Activated naive CD8-positive, alpha-beta T cell treated with anti-CD3 and anti-CD28 coated beads, Interleukin-2, amount 50 U/mL, for 16 hours (primary cell): ENCODE measurements at regions not wholly inside any gene's neighbourhood (a gene's known extent, or its start where the extent isn't known, plus 50 kb on each side); places are given as distances from the start of the nearest gene placed in this dataset.

Source experiments
- DNase-seq: peaks from one replicate; pipeline ENCODE4 v3.0.0-alpha.2; 2020; ENCODE audit warnings: low read depth, low spot score

GRCh38 chr6:165956874-165957273 is 210.8 kb downstream of the TBXT start:
- DNase-seq = no peak

DNA sequence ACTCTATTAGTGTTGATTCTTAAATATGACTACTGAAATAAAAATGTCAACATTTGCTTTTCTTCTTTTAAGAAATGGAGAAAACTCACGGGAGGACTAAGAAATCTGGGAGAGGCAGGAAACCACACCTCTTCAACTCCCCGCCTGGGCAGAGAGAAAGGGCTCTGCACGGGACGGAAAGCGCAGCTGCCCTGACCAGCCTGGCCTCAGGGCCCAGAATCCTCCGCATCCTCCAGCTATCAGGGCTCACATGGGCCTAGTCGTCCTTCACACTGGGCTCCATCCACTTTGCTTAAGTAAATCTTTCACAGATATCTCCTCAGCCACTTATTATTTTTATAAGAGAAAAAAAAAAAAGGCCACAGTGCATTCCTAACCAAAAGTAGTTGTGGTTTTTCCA is 215.1 kb downstream of the TBXT start:
- DNase-seq = no peak

DNA sequence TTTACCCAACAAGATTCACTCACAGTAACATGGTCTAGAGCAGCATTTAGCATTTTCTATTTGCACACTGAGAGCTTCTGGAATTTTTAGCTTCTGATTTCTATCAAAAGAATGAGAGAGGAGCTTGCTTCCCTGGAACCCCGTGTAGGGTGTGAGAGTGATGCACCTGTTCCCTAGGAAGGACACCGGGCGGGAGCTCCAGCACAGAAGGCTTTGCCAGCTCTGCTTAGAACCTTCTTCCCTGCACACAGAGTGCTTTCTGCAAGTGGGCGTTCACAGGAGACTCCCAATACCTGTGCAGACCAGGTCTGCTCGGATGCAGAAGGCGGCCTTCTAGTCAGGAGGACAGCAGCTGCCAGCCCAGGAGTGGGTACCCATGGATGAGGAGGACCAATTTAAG is 217.3 kb downstream of the TBXT start:
- no peak for DNase-seq

- DNase-seq = no peak
These were observed 218.3 kb downstream of the TBXT start for GRCh38 chr6:165949324-165949723.

- no peak for DNase-seq
These were observed 223.6 kb downstream of the TBXT start for GRCh38 chr6:165944002-165944466.

DNA sequence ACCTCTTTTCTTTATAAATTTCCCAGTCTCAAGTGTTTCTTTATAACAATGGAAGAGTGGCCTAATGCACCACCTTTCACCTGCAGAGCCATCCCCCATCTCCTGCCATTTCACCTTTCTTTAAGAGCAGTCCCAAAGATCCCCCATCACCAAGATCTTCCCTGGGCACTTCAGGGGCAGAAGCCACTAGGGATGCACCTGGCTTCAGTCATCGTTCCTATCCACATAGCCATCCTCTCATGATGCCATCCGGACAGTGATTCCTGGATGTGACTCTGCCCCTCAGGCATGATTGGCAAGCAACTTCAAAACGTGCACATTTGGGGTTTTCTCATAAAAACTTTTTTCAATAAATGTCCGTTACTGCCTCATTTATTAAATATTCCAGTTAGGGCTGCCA is 225.9 kb downstream of the TBXT start:
- no peak for DNase-seq

DNA sequence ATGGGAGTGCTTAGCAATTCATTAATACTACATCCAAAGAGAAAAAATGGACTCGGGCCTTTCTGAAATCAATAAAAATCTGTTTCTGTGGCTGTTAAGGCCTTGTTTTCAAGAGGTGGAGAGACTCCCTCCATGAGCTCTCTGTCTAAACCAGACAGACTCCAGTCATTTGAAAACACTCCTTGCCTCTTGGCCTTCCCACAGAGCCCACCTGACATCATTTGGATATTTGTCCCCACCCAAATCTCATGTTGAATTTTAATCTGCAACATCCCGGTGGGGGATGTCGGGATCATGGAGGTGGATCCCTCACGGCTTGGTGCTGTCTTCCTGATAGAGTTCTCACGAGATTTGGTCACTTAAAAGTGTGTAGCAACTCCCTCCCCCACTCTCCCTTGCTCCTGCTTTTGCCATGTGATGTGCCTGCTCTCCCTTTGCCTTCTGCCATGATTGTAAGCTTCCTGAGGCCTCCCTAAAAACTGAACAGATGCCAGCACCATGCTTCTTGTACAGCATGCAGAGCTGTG is 226.3 kb downstream of the TBXT start:
- no peak for DNase-seq

DNA sequence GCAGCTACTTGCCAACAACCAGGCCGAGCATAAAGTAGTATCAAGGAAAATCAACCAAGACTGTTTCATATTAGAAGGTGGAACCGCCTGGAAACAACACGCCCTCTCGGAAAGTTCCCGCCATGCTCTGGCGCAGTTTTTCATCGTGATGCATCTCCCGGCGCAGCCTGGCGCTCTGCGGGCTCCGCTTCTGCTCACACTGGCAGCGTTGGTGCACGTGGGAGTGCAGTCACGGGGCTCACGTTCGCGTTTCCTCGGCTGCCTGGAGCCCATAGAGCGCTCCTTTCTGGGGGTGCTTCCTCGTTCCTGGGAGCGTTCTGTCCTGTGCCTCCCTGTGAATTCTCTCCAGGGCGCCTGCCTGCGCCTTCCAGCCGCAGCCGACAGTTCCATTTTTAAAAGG is 227.3 kb downstream of the TBXT start:
- DNase-seq = no peak

GRCh38 chr6:165939601-165940290 is 227.9 kb downstream of the TBXT start:
- DNase-seq = no peak

DNA sequence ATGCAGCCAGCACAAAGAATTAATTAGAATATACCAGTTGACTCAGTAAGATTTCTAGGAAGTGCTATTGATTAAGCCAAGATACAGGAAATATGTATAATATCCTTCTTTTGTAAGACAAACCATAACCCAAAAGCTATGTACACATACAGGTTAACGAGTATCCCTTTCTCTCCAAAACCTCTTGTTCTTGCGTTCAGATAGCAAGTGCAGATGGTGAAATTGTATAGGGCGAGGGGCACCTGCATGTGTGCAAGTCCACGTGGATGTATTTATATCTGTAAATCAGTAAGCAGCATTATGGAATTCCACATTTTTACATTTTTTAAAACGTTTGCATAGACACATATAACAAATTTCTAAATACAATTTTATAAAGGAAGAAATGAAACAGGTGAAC is 228.6 kb downstream of the TBXT start:
- no peak for DNase-seq

- DNase-seq = no peak
These were observed 229.9 kb downstream of the TBXT start for GRCh38 chr6:165937564-165938358.

DNA sequence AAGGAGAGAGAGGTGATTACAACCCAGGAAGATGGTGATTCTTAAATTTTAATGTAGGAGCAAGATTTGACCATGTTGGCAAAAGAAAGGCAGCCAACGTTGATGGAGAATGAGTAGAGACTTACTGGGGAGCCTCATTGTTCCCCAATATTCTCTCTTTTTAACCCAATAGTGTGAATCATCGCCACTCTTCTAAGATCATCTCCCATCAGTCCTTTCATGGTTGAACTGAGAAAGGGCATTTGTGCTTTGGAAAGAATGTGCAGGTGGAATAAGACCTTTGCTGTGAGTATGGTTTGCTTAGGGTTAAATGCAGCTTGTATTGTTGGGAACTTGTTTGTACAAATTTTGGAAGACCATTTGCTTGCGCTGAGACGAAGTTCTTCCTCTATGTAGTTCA is 231.0 kb downstream of the TBXT start:
- DNase-seq = no peak

- DNase-seq = no peak
These were observed 231.6 kb downstream of the TBXT start for GRCh38 chr6:165936096-165936495.

DNA sequence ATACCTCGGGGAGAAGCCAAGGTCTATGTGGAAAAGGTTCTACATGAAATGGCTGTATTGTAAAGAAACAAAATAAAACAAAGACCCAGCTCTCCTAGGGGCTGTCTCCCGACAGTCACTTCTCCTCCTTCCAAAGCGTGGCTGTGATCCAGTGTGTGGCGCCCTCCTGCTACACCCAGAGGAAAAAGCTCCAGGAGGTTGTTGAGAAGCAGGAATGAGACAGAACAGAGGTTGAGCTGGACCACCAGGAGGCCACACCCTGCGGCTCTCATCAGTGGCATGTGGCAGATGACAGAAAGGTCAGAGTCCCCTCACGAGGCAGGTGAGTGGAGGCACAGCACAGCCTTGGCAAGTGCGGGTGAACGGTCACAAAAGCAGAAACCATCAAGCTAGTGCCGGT is 236.0 kb downstream of the TBXT start:
- no peak for DNase-seq

DNA sequence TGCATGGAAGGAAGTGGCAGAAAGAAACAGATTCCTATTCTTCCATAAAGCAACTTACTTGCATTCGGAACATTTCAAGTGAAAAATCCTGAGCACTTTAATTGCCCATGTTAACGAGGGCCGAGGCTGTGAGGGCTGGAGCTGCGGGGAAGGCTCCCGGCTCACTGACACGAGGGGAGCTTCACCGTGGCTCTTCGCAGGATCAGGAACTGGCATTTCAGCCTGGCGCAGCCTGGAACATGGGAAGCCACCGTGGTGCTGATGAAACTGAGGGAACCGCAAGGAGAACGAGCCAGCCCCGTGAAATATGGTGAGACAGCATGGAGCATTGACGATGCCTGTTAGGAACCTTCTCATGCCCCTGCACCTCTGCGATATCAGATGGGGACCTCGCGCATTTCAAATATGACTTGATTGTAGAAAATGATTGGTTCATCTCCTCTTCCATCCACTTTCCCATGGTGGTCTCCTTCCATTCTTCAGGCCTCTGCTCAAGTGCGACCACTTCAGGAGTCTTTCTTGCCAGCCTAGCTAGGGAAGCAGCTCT is 236.9 kb downstream of the TBXT start:
- DNase-seq = no peak

DNA sequence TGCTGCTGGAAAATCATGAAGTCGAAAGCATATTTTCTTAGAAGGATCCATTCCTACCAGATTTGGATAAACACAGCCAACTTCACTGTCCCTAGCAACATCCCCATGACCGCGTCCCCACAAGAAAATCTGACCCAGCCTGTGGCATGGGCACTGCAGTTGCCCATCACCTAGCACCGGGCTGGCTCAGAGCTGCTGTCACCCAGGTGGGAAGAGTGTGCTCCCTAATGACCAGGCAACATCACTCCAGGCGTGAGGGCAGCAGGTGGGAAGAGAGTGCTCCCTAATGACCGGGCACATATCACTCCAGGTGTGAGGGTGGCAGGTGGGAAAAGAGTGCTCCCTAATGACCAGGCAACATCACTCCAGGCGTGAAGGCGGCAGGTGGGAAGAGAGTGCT is 238.0 kb downstream of the TBXT start:
- DNase-seq = no peak

DNA sequence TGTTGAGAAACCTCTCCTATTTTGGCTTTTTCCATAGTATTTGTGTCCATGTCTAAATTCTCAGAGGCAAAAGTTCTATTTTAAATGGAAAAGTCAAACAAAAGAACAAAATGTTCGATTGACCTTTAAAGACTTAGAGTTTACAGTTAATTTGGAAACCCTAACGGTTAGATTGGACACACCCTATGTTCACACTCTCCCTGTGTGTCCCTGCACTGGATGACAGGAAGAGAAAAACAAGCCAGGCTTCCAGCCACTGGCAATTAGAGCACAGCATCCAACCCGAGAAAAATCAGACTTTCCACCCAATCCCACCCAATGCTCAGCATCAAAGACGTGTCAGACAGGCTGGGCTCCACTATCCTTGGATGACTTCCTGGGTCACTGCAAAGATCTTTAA is 241.3 kb downstream of the TBXT start:
- DNase-seq = no peak

- DNase-seq = no peak
These were observed 242.0 kb downstream of the TBXT start for GRCh38 chr6:165925474-165926156.

GRCh38 chr6:165922309-165922794 is 245.3 kb downstream of the TBXT start:
- no peak for DNase-seq

- DNase-seq = no peak
These were observed 246.6 kb downstream of the TBXT start for GRCh38 chr6:165920896-165921671.

DNA sequence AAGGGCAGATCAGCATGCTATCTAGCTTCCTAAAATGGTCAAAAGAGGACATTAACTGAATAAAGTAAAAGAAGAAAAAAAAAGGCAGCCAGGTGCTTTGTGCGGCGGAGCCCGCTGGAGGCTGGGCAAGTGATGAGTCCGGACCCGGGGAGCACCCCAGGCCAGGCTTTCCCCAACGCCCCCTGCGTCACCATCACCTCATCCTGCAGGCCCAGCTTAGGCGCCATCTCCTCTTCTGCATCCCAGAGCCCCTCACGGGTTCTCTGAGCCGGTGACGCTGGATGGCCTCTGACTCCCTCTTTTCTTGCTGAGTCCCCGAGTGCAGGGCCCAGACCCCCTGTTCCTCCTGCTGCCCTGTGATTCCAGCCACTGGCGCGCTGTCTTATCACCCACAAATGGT is 250.1 kb downstream of the TBXT start:
- no peak for DNase-seq
